Lower lobe of right lung (tissue), 2 donors: ENCODE measurements at regions not wholly inside any gene's neighbourhood (a gene's known extent, or its start where the extent isn't known, plus 50 kb on each side); places are given as distances from the start of the nearest gene placed in this dataset.

Source experiments
- ATAC-seq, 2 donors: fragments of 200-7000 bp; cut with Tn5 transposase; one replicate each; pipeline ENCODE4 v1.9.1; 2020 to 2022; ENCODE audit warnings: mild to moderate bottlenecking in 2 of 2, moderate library complexity in 2 of 2
- DNase-seq: peaks from one replicate; pipeline ENCODE4 v3.0.0-alpha.2; 2020
- H3K27ac ChIP-seq: fragments of 200-600 bp; one replicate; pipeline ENCODE4 v1.8.0; 2022
- H3K27me3 ChIP-seq: fragments of 200-600 bp; one replicate; pipeline ENCODE4 v1.8.0; 2022; ENCODE audit warnings: low read depth
- H3K36me3 ChIP-seq: fragments of 200-600 bp; one replicate; pipeline ENCODE4 v1.8.0; 2022; ENCODE audit warnings: mild to moderate bottlenecking
- H3K4me1 ChIP-seq: fragments of 200-600 bp; one replicate; pipeline ENCODE4 v1.8.0; 2022
- H3K4me3 ChIP-seq: fragments of 200-600 bp; one replicate; pipeline ENCODE4 v1.8.0; 2022; ENCODE audit warnings: mild to moderate bottlenecking
- H3K9me3 ChIP-seq: fragments of 200-600 bp; one replicate; pipeline ENCODE4 v1.8.0; 2022
- intact Hi-C: fragments of 100-400 bp; cut with DNase I; formaldehyde crosslinking; loops from one replicate; pipeline ENCODE4 v1.11.0; 2022
- TF ChIP-seq, protein P1 (sequence below): fragments of 200-600 bp; IDR thresholded peaks from one replicate; pipeline ENCODE4 v1.8.0; 2022; ENCODE audit warnings: antibody characterized with exemption, mild to moderate bottlenecking
- donor health status: DM: no; HTN: yes; CAD: no; lungs with severe emphysema.

DNA sequence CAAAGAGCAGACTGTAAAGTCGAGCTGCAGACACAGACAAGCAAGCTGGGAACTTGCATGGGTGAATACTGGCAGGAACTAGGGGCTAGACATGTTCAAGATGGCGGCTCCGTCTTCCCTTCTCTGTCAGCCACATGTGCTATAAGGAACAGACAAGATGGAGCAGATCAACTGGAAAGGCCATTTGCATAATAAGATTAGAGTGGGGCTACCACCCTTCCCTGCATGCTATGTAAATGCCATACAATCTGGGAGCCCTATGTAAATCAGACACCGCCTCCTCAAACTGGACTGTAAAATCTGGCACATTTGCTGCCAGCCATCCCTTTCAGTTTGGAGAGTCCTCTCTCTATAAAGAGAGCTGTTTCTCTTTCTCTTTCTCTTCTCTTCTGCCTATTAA, 640.1 kb upstream of the CDH8 start:
- Histone ChIP-seq H3K27me3 (no peaks in the 10 kb centered on the region), H3K4me3 (no peak overlapping the region), H3K9me3 (peaks cover 24% of the 10 kb centered on the region), H3K27ac (no peak overlapping the region), H3K36me3 (no peaks in the 10 kb centered on the region), H3K4me1 (no peaks in the 10 kb centered on the region)
- intact Hi-C loops, result no loop called here
- TF ChIP-seq, protein P1, sequence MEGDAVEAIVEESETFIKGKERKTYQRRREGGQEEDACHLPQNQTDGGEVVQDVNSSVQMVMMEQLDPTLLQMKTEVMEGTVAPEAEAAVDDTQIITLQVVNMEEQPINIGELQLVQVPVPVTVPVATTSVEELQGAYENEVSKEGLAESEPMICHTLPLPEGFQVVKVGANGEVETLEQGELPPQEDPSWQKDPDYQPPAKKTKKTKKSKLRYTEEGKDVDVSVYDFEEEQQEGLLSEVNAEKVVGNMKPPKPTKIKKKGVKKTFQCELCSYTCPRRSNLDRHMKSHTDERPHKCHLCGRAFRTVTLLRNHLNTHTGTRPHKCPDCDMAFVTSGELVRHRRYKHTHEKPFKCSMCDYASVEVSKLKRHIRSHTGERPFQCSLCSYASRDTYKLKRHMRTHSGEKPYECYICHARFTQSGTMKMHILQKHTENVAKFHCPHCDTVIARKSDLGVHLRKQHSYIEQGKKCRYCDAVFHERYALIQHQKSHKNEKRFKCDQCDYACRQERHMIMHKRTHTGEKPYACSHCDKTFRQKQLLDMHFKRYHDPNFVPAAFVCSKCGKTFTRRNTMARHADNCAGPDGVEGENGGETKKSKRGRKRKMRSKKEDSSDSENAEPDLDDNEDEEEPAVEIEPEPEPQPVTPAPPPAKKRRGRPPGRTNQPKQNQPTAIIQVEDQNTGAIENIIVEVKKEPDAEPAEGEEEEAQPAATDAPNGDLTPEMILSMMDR, result no peak
- ATAC-seq (no peak), DNase-seq (no peak)

DNA sequence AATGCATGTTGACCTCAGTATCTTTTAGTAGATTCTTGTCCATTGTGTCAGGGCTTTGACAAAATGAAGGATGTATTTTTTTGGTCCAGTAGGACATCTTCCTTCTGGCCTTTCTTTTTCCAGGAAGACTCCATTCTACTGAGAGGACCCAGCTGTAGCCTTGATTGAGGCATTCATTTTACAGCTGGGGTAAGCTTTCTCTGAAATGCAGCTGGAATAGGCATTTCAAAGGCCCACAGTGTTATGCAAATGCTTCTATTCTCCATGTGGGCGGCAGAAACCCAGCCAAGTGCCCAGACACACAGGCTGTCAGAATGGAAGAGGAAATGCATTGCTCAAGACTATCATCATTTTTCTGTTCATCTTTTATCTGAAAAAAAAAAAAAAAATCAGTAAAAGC, 629.0 kb upstream of the CDH8 start:
- H3K36me3 ChIP-seq, result no peaks in the 10 kb centered on the region
- H3K9me3 ChIP-seq, result no peaks in the 10 kb centered on the region
- no peak overlapping the region for H3K27ac ChIP-seq
- H3K4me3 ChIP-seq, result no peak overlapping the region
- no peak for ATAC-seq
- TF ChIP-seq, protein P1, result no peak
- no peaks in the 10 kb centered on the region for H3K4me1 ChIP-seq
- intact Hi-C loops, result no loop called here
- H3K27me3 ChIP-seq, result no peaks in the 10 kb centered on the region
- DNase-seq, result no peak

DNA sequence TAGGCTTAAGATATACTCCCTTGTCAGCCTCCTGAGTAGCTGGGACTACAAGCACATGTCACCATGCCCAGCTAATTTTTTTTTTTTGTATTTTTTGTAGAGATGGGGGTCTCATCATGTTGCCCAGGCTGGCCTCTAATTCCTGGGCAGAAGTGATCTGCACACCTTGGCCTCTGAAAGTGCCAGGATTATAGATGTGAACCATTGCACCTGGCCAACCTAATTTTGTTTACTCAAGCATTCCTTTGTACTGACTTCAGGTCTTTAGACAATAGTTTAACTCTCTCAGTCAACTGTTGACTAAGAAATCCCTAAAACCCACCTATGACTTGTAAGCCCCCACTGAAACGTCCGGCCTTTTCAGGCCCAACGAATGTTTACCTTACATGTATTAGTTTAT, 628.3 kb upstream of the CDH8 start:
- no peak overlapping the region for H3K27ac ChIP-seq
- no peaks in the 10 kb centered on the region for H3K27me3 ChIP-seq
- no peak for DNase-seq
- no peaks in the 10 kb centered on the region for H3K36me3 ChIP-seq
- H3K4me3 ChIP-seq, result no peak overlapping the region
- intact Hi-C loops, result no loop called here
- TF ChIP-seq, protein P1, result no peak
- H3K4me1 ChIP-seq, result no peaks in the 10 kb centered on the region
- H3K9me3 ChIP-seq, result no peaks in the 10 kb centered on the region
- ATAC-seq, result no peak

DNA sequence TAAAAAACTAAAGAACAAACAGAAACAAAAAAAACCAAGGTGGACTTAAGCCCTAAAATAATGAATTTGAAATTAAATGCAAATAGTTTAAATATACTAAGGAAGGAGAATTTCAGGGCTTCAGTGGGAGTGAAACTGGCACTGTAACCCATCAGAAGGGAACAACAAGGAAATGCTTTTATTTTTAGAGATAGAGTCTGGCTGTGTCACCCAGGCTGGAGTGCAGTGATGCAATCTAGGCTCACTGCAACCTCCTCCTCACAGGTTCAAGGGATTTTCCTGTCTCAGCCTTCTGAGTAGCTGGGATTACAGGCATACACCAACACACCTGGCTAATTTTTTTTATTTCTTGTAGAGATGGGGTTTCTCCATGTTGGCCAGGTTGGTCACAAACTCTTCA, 625.2 kb upstream of the CDH8 start:
- Histone ChIP-seq H3K27me3 (no peaks in the 10 kb centered on the region), H3K4me1 (no peaks in the 10 kb centered on the region), H3K4me3 (no peak overlapping the region), H3K36me3 (no peaks in the 10 kb centered on the region), H3K9me3 (no peaks in the 10 kb centered on the region), H3K27ac (no peak overlapping the region)
- intact Hi-C loops, result no loop called here
- no peak for DNase-seq
- TF ChIP-seq, protein P1, result no peak
- ATAC-seq, result no peak

DNA sequence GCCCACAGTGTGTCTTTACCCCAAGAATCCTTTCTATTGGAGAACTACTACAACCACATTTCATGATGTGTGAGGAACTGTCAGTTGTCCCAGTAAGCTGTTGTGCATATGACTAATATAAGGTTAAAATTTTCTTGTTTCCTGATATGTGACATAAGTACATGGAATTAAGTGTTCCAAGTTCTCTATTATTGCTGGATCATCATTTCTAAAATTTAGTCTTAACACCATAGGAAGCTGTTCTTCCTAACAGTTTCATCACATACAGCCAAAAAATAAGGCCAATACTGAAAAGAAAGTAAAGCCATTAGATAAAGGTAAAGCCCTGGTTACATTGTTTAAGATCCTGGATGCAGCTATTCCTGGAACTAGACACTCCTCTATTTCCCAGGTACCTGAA, 620.9 kb upstream of the CDH8 start:
- intact Hi-C loops, result no loop called here
- no peaks in the 10 kb centered on the region for H3K4me1 ChIP-seq
- no peaks in the 10 kb centered on the region for H3K27me3 ChIP-seq
- no peaks in the 10 kb centered on the region for H3K36me3 ChIP-seq
- no peaks in the 10 kb centered on the region for H3K9me3 ChIP-seq
- no peak for ATAC-seq
- no peak overlapping the region for H3K4me3 ChIP-seq
- no peak overlapping the region for H3K27ac ChIP-seq
- TF ChIP-seq, protein P1, result no peak
- no peak for DNase-seq
